HG03469 (cell line): ENCODE measurements at regions not wholly inside any gene's neighbourhood (a gene's known extent, or its start where the extent isn't known, plus 50 kb on each side); places are given as distances from the start of the nearest gene placed in this dataset.

ENCODE experiments used
- ATAC-seq: cut with Tn5 transposase; IDR thresholded peaks from one replicate; pipeline ENCODE4 v1.9.1; 2021; ENCODE audit warnings: mild to moderate bottlenecking, moderate library complexity, moderate number of reproducible peaks; ENCODE audit not compliant: unreplicated experiment

- no peak for ATAC-seq
Observed at GRCh38 chr2:117502121-117502520, 312.4 kb upstream of the DDX18 start.

GRCh38 chr2:117512307-117512706 is 302.2 kb upstream of the DDX18 start:
- no peak for ATAC-seq

GRCh38 chr2:117514371-117514770 is 300.1 kb upstream of the DDX18 start:
- no peak for ATAC-seq

GRCh38 chr2:117519238-117519637 is 295.3 kb upstream of the DDX18 start:
- ATAC-seq: no peak

- ATAC-seq: no peak
Observed at GRCh38 chr2:117519721-117520120, 294.8 kb upstream of the DDX18 start.

- ATAC-seq: no peak
Observed at GRCh38 chr2:117523267-117523666, 291.2 kb upstream of the DDX18 start.

- no peak for ATAC-seq
Observed at GRCh38 chr2:117523711-117524238, 290.7 kb upstream of the DDX18 start.

GRCh38 chr2:117536139-117536538 is 278.4 kb upstream of the DDX18 start:
- ATAC-seq: no peak

- ATAC-seq: no peak
Observed at GRCh38 chr2:117537032-117537431, 277.5 kb upstream of the DDX18 start.

- ATAC-seq: no peak
Observed at GRCh38 chr2:117551858-117552257, 262.6 kb upstream of the DDX18 start.

GRCh38 chr2:117553448-117553847 is 261.0 kb upstream of the DDX18 start:
- ATAC-seq: no peak

GRCh38 chr2:117555965-117556364 is 258.5 kb upstream of the DDX18 start:
- ATAC-seq: no peak

- no peak for ATAC-seq
Observed at GRCh38 chr2:117557626-117558025, 256.9 kb upstream of the DDX18 start.

- ATAC-seq: no peak
Observed at GRCh38 chr2:117562654-117563053, 251.8 kb upstream of the DDX18 start.

- ATAC-seq: no peak
Observed at GRCh38 chr2:117571590-117572349, 242.7 kb upstream of the DDX18 start.

- no peak for ATAC-seq
Observed at GRCh38 chr2:117587310-117587709, 227.2 kb upstream of the DDX18 start.

GRCh38 chr2:117603060-117603459 is 211.4 kb upstream of the DDX18 start:
- no peak for ATAC-seq

- no peak for ATAC-seq
Observed at GRCh38 chr2:117603567-117603966, 210.9 kb upstream of the DDX18 start.

GRCh38 chr2:117607202-117607601 is 207.3 kb upstream of the DDX18 start:
- no peak for ATAC-seq

GRCh38 chr2:117613101-117613500 is 201.4 kb upstream of the DDX18 start:
- no peak for ATAC-seq

GRCh38 chr2:117614296-117614695 is 200.2 kb upstream of the DDX18 start:
- no peak for ATAC-seq

- ATAC-seq: no peak
Observed at GRCh38 chr2:117614823-117615534, 199.5 kb upstream of the DDX18 start.
